A673 (cell line): ENCODE measurements at regions not wholly inside any gene's neighbourhood (a gene's known extent, or its start where the extent isn't known, plus 50 kb on each side); places are given as distances from the start of the nearest gene placed in this dataset.

Source experiments
- CTCF ChIP-seq: fragments of 300-800, 200-600 bp; sonication (generic); conservative IDR thresholded peaks from 2 replicates; pipeline ENCODE4 v1.5.1; 2017; ENCODE audit warnings: low read depth, mild to moderate bottlenecking, antibody characterized with exemption, low read length, moderate library complexity, mixed read lengths
- EZH2 ChIP-seq: fragments of 200-600 bp; sonication (generic); IDR thresholded peaks from 2 replicates; pipeline ENCODE4 v1.6.1; 2017; ENCODE audit warnings: borderline replicate concordance, low read depth, mild to moderate bottlenecking, mixed read lengths, antibody characterized with exemption, low read length; ENCODE audit not compliant: poor library complexity, severe bottlenecking

- no peak for TF ChIP-seq CTCF
- TF ChIP-seq EZH2, result no peak
These were observed 356.4 kb downstream of the PTPRU start for GRCh38 chr1:29592731-29593130.
